PC-9 (cell line): ENCODE measurements at regions not wholly inside any gene's neighbourhood (a gene's known extent, or its start where the extent isn't known, plus 50 kb on each side); places are given as distances from the start of the nearest gene placed in this dataset.

Source experiments
- BruUV-seq: library from RNA; stranded (reverse); fragments of 400-500 nt; replicated peaks from 2 replicates; lab custom pipeline; 2021; lab: Mats Ljungman, UMichigan
- CTCF ChIA-PET: fragments of 300-600 bp; sonication (Branson Sonifier 250); formaldehyde crosslinking; loops from one replicate; lab custom pipeline; 2022; ENCODE audit warnings: antibody characterized with exemption; lab: Charles Lee
- POLR2A ChIA-PET: fragments of 300-600 bp; sonication (Branson Sonifier 250); formaldehyde crosslinking; loops from one replicate; lab custom pipeline; 2022; ENCODE audit warnings: antibody characterized with exemption; ENCODE audit not compliant: unreplicated experiment; lab: Charles Lee
- DNase-seq, 2 experiments: peaks; one replicate each; pipeline versions ENCODE4 v3.0.0 to v3.0.0-alpha.2; 2015 to 2022; ENCODE audit warnings: mixed read lengths in 1 of 2
- H2AFZ ChIP-seq: fragments of 200-600 bp; sonication (generic); 2 replicates; pipeline ENCODE4 v1.8.1; 2017; ENCODE audit warnings: antibody characterized with exemption
- H3F3A ChIP-seq: fragments of 200-600 bp; sonication (generic); 2 replicates; pipeline ENCODE4 v1.8.1; 2017; ENCODE audit warnings: antibody characterized with exemption, mild to moderate bottlenecking, low read depth; ENCODE audit not compliant: insufficient read depth
- H3K27ac ChIP-seq: fragments of 200-600 bp; sonication (generic); 2 replicates; pipeline ENCODE4 v1.6.1; 2016; ENCODE audit warnings: mixed run types
- H3K27me3 ChIP-seq: fragments of 200-600 bp; sonication (generic); 2 replicates; pipeline ENCODE4 v1.6.1; 2016; ENCODE audit warnings: low read depth, mixed run types; ENCODE audit not compliant: insufficient read depth
- H3K36me3 ChIP-seq: fragments of 200-600 bp; sonication (generic); 2 replicates; pipeline ENCODE4 v1.6.1; 2016; ENCODE audit warnings: low read depth, mixed run types
- H3K4me1 ChIP-seq: fragments of 200-600 bp; sonication (generic); replicated peaks from 2 replicates; pipeline ENCODE4 v1.6.1; 2016; ENCODE audit warnings: mixed run types; ENCODE audit not compliant: insufficient read depth
- H3K4me2 ChIP-seq: fragments of 200-600 bp; sonication (generic); 2 replicates; pipeline ENCODE4 v1.6.1; 2017; ENCODE audit warnings: mixed run types
- H3K4me3 ChIP-seq: fragments of 200-600 bp; sonication (generic); 2 replicates; pipeline ENCODE4 v1.6.1; 2016; ENCODE audit warnings: mixed run types
- H3K79me2 ChIP-seq: fragments of 200-600 bp; sonication (generic); 2 replicates; pipeline ENCODE4 v1.6.1; 2017; ENCODE audit warnings: low read depth, mixed run types
- H3K9me2 ChIP-seq: fragments of 200-600 bp; sonication (generic); 2 replicates; pipeline ENCODE4 v1.8.1; 2017; ENCODE audit warnings: mild to moderate bottlenecking; ENCODE audit not compliant: insufficient read depth
- H3K9me3 ChIP-seq: fragments of 200-600 bp; sonication (generic); 2 replicates; pipeline ENCODE4 v1.8.1; 2016; ENCODE audit warnings: low read depth; ENCODE audit not compliant: insufficient read depth
- H4K20me1 ChIP-seq: fragments of 200-600 bp; sonication (generic); 2 replicates; pipeline ENCODE4 v1.8.1; 2017; ENCODE audit not compliant: insufficient read depth
- CTCF ChIP-seq: fragments of 200-600 bp; sonication (generic); conservative IDR thresholded peaks from 2 replicates; pipeline ENCODE4 v1.6.1; 2017; ENCODE audit warnings: mixed run types, antibody characterized with exemption, mild to moderate bottlenecking, moderate library complexity
- EZH2 ChIP-seq: fragments of 200-600 bp; sonication (generic); IDR thresholded peaks from 2 replicates; pipeline ENCODE4 v1.8.0; 2017; ENCODE audit warnings: antibody characterized with exemption, low read depth
- intact Hi-C: fragments of 100-400 bp; cut with micrococcal nuclease; formaldehyde crosslinking; loops from one replicate; pipeline ENCODE4 v1.10.0; 2022; ENCODE audit not compliant: unreplicated experiment

- Histone ChIP-seq H3K4me1 (no peaks in the 10 kb centered on the region), H3K36me3 (no peaks in the 10 kb centered on the region), H3K9me3 (no peaks in the 10 kb centered on the region), H4K20me1 (no peaks in the 10 kb centered on the region), H3K79me2 (no peaks in the 10 kb centered on the region), H3K27me3 (no peaks in the 10 kb centered on the region), H3K27ac (no peak overlapping the region), H3F3A (no peaks in the 10 kb centered on the region), H3K4me2 (no peak overlapping the region), H3K9me2 (no peaks in the 10 kb centered on the region), H2AFZ (no peak overlapping the region), H3K4me3 (no peak overlapping the region)
- intact Hi-C loops, result no loop called here
- CTCF ChIA-PET, result no interaction called here
- no peak for DNase-seq
- BruUV-seq, result no TSS peak
- POLR2A ChIA-PET, result no interaction called here
- TF ChIP-seq EZH2 (no peak), CTCF (no peak)
These were observed 244.0 kb upstream of the ANO5 start for GRCh38 chr11:21948876-21949275.

DNA sequence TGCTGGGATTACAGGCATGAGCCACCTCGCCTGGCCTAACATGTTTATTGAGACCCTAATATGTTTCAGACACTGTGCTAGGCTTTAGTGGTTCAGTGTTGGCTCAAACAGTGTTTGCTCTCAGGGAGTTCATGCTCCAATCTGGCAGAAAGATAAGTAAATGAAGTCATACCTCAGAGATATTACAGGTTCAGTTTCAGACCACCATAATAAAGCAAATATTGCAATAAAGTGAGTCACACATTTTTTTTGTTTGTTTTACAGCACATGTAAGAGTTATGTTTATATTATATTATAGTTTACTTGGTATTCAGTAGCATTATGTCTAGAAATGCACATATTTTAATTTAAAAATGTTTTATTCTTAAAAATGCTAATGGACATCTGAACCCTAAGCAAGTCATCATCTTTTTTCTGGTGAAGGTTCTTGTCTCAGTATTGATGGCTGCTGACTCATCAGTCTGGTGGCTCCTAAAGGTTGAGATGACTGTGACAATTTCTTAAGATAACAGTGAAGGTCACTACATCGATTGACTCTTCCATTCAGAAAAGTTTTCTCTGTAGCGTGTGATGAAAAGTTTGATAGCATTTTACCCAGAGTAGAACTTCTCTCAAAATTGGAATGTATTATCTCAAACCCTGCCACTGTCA is 243.0 kb upstream of the ANO5 start:
- no TSS peak for BruUV-seq
- no peaks in the 10 kb centered on the region for H3K9me3 ChIP-seq
- H3K9me2 ChIP-seq, result no peaks in the 10 kb centered on the region
- CTCF ChIA-PET, result no interaction called here
- H3K79me2 ChIP-seq, result no peaks in the 10 kb centered on the region
- H3K36me3 ChIP-seq, result no peaks in the 10 kb centered on the region
- no peak for DNase-seq
- H3K27me3 ChIP-seq, result no peaks in the 10 kb centered on the region
- no peak overlapping the region for H3K4me3 ChIP-seq
- no peaks in the 10 kb centered on the region for H4K20me1 ChIP-seq
- POLR2A ChIA-PET, result no interaction called here
- no peak overlapping the region for H3K4me2 ChIP-seq
- TF ChIP-seq CTCF (no peak), EZH2 (no peak)
- intact Hi-C loops, result no loop called here
- H3F3A ChIP-seq, result no peaks in the 10 kb centered on the region
- no peak overlapping the region for H2AFZ ChIP-seq
- H3K4me1 ChIP-seq, result no peaks in the 10 kb centered on the region
- no peak overlapping the region for H3K27ac ChIP-seq

GRCh38 chr11:21963013-21963412 is 229.9 kb upstream of the ANO5 start:
- H3K79me2 ChIP-seq, result no peaks in the 10 kb centered on the region
- CTCF ChIA-PET, result no interaction called here
- POLR2A ChIA-PET, result no interaction called here

More at GRCh38 chr11:21963013-21963412, 229.9 kb upstream of the ANO5 start:
- TF ChIP-seq CTCF, result no peak
- H3K36me3 ChIP-seq, result no peaks in the 10 kb centered on the region
- BruUV-seq, result no TSS peak
- no peak overlapping the region for H2AFZ ChIP-seq
- intact Hi-C loops, result no loop called here
- no peaks in the 10 kb centered on the region; the same call in 1 of the 2 replicates for H3K9me2 ChIP-seq
- H3K4me1 ChIP-seq, result no peaks in the 10 kb centered on the region
- no peak overlapping the region for H3K4me3 ChIP-seq
- H3K9me3 ChIP-seq, result no peaks in the 10 kb centered on the region
- no peak for DNase-seq
- H4K20me1 ChIP-seq, result no peaks in the 10 kb centered on the region; the same call in 1 of the 2 replicates
- H3K4me2 ChIP-seq, result no peak overlapping the region
- no peak overlapping the region for H3K27ac ChIP-seq
- no peaks in the 10 kb centered on the region for H3F3A ChIP-seq
- no peaks in the 10 kb centered on the region for H3K27me3 ChIP-seq
